ENCODE measurements at regions not wholly inside any gene's neighbourhood (a gene's known extent, or its start where the extent isn't known, plus 50 kb on each side); places are given as distances from the start of the nearest gene placed in this dataset.

GRCh38 chr3:124542214-124542869 is 187.9 kb upstream of the UMPS start:
- TF ChIP-seq CTCF (IDR thresholded peaks at IDR 0.05; ENCODE audit: low read depth, low read length, missing input control), result no peak
- no peak for TF ChIP-seq JUND (IDR thresholded peaks at IDR 0.05)
- no peak for TF ChIP-seq RAD21 (IDR thresholded peaks at IDR 0.05)
- no peak for TF ChIP-seq YY1 (IDR thresholded peaks at IDR 0.05)
- no peak for TF ChIP-seq NR2F2 (IDR thresholded peaks at IDR 0.05)
- no peak for TF ChIP-seq SP1 (IDR thresholded peaks at IDR 0.05)
- TF ChIP-seq RXRA (IDR thresholded peaks at IDR 0.05), result no peak
- TF ChIP-seq TAF1 (conservative IDR thresholded peaks at IDR 0.05), result no peak

Data from liver (tissue), 3 donors.